ENCODE measurements at regions not wholly inside any gene's neighbourhood (a gene's known extent, or its start where the extent isn't known, plus 50 kb on each side); places are given as distances from the start of the nearest gene placed in this dataset.

GRCh38 chr9:27750566-27750965 lies 177.3 kb upstream of the C9orf72 start:
- TF ChIP-seq CTCF (conservative IDR thresholded peaks at IDR 0.05) = no peak
- peaks cover under 1% of the 10 kb centered on the region for H3K27me3 Mint-ChIP-seq (ENCODE audit: insufficient read depth)
- no peak overlapping the region for H3K4me3 ChIP-seq (ENCODE audit: low read length)
- no peak overlapping the region for H3K27ac Mint-ChIP-seq
- H3K36me3 ChIP-seq (ENCODE audit: control insufficient read depth, insufficient read depth, low read length) = no peaks in the 10 kb centered on the region
- H3K4me1 ChIP-seq (ENCODE audit: control insufficient read depth, insufficient read depth, low read length) = no peaks in the 10 kb centered on the region
- no peaks in the 10 kb centered on the region for H3K9me3 ChIP-seq (ENCODE audit: control insufficient read depth, low read length)
- no peak overlapping the region for H3K9ac ChIP-seq (ENCODE audit: extremely low read depth, low read length, poor library complexity, severe bottlenecking)
- no peaks in the 10 kb centered on the region for H3K36me3 Mint-ChIP-seq (ENCODE audit: low read depth)
- peaks cover 25% of the 10 kb centered on the region for H3K4me1 Mint-ChIP-seq
- peaks cover 3% of the 10 kb centered on the region for H3K9me3 Mint-ChIP-seq
- DNase-seq = no peak
- 90 to 100% methylated on average over 2 to 3 of the region's 3 CpGs for WGBS, 2 experiments (ENCODE audit: insufficient coverage in 1 of 2, insufficient read length in 1 of 2)
- no peaks in the 10 kb centered on the region for H3K27me3 ChIP-seq (ENCODE audit: control insufficient read depth, insufficient read depth, low read length, poor library complexity, severe bottlenecking)
- no peak overlapping the region for H3K4me3 Mint-ChIP-seq
- no peak overlapping the region for H3K27ac ChIP-seq (ENCODE audit: low read depth, low read length)

- no peaks in the 10 kb centered on the region for H3K9me3 ChIP-seq (ENCODE audit: control insufficient read depth, low read length)
- H3K27me3 ChIP-seq (ENCODE audit: control insufficient read depth, insufficient read depth, low read length, poor library complexity, severe bottlenecking) = no peaks in the 10 kb centered on the region
- H3K4me1 ChIP-seq (ENCODE audit: control insufficient read depth, insufficient read depth, low read length) = no peaks in the 10 kb centered on the region
- no peak overlapping the region for H3K4me3 ChIP-seq (ENCODE audit: low read length)
- H3K9me3 Mint-ChIP-seq = peaks cover 3% of the 10 kb centered on the region
- H3K9ac ChIP-seq (ENCODE audit: extremely low read depth, low read length, poor library complexity, severe bottlenecking) = no peak overlapping the region
- no peak overlapping the region for H3K27ac Mint-ChIP-seq
- no peaks in the 10 kb centered on the region for H3K27me3 Mint-ChIP-seq (ENCODE audit: insufficient read depth)
- no peak overlapping the region for H3K27ac ChIP-seq (ENCODE audit: low read depth, low read length)
- no peaks in the 10 kb centered on the region for H3K36me3 ChIP-seq (ENCODE audit: control insufficient read depth, insufficient read depth, low read length)
- TF ChIP-seq CTCF (conservative IDR thresholded peaks at IDR 0.05) = no peak
- H3K36me3 Mint-ChIP-seq (ENCODE audit: low read depth) = no peaks in the 10 kb centered on the region
- no peak for DNase-seq
- 87 to 98% methylated on average over 4 of the region's 4 CpGs for whole genome bisulfite sequencing, 2 experiments (ENCODE audit: insufficient coverage in 1 of 2, insufficient read length in 1 of 2)
- no peak overlapping the region for H3K4me3 Mint-ChIP-seq
- H3K4me1 Mint-ChIP-seq = peaks cover 25% of the 10 kb centered on the region
These were observed 178.8 kb upstream of the C9orf72 start for GRCh38 chr9:27752069-27752468.

DNA sequence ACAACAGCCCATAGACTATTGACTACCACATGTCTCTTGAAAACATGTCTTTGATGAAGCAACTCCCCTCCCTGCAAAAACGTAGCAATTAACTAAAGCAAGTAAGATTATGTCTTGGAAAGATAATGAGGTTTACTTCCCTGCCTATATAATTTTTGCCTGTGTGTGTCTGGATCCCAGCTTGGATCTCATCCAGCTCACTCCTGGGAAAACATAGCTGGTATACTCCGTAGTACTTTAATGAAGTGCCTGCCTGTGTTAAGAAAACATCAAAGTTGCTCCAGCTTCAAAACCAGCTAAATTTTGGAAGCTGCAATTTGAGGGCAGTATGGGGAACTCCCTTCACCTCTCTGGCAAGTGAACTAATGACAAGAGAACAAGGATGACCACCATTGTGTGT lies 182.6 kb upstream of the C9orf72 start:
- Histone ChIP-seq H3K9me3 (ENCODE audit: control insufficient read depth, low read length) (no peaks in the 10 kb centered on the region), H3K4me1 (ENCODE audit: control insufficient read depth, insufficient read depth, low read length) (no peaks in the 10 kb centered on the region), H3K27me3 (ENCODE audit: control insufficient read depth, insufficient read depth, low read length, poor library complexity, severe bottlenecking) (no peaks in the 10 kb centered on the region), H3K9ac (ENCODE audit: extremely low read depth, low read length, poor library complexity, severe bottlenecking) (no peak overlapping the region), H3K36me3 (ENCODE audit: control insufficient read depth, insufficient read depth, low read length) (no peaks in the 10 kb centered on the region), H3K27ac (ENCODE audit: low read depth, low read length) (no peak overlapping the region), H3K4me3 (ENCODE audit: low read length) (no peak overlapping the region)
- peaks cover 5% of the 10 kb centered on the region for H3K4me1 Mint-ChIP-seq
- H3K9me3 Mint-ChIP-seq = peaks cover 3% of the 10 kb centered on the region
- no peak for TF ChIP-seq CTCF (conservative IDR thresholded peaks at IDR 0.05)
- H3K4me3 Mint-ChIP-seq = no peak overlapping the region
- DNase-seq = no peak
- no peaks in the 10 kb centered on the region for H3K27me3 Mint-ChIP-seq (ENCODE audit: insufficient read depth)
- H3K36me3 Mint-ChIP-seq (ENCODE audit: low read depth) = no peaks in the 10 kb centered on the region
- WGBS, 2 experiments (ENCODE audit: insufficient coverage in 1 of 2, insufficient read length in 1 of 2) = 85 to 100% methylated on average over 1 to 2 of the region's 2 CpGs
- H3K27ac Mint-ChIP-seq = no peak overlapping the region
